GM12878 (cell line): ENCODE measurements at regions not wholly inside any gene's neighbourhood (a gene's known extent, or its start where the extent isn't known, plus 50 kb on each side); places are given as distances from the start of the nearest gene placed in this dataset.

Experiments used
- EZH2 ChIP-seq: IDR thresholded peaks from 2 replicates; pipeline ENCODE4 v1.6.1; 2012; ENCODE audit warnings: low read depth, mild to moderate bottlenecking, control low read depth, inconsistent platforms, low read length, borderline replicate concordance; ENCODE audit not compliant: control insufficient read depth
- POLR2A ChIP-seq: IDR thresholded peaks from 2 replicates; pipeline ENCODE4 v1.6.1; 2011; ENCODE audit warnings: low read depth, mild to moderate bottlenecking, low read length
- SPI1 ChIP-seq: IDR thresholded peaks from 2 replicates; pipeline ENCODE4 v1.6.1; 2011; ENCODE audit warnings: low read depth, mild to moderate bottlenecking, low read length, moderate library complexity, borderline replicate concordance; ENCODE audit not compliant: insufficient read depth
- ZSCAN29 ChIP-seq: fragments of 450-650 bp; IDR thresholded peaks from 2 replicates; pipeline ENCODE4 v1.6.1; 2017; ENCODE audit warnings: mild to moderate bottlenecking, moderate library complexity

GRCh38 chr14:78091361-78091760 lies 78.8 kb upstream of the NRXN3 start:
- TF ChIP-seq EZH2 (no peak), SPI1 (no peak), ZSCAN29 (no peak), POLR2A (no peak)
